Naive thymus-derived CD8-positive, alpha-beta T cell (primary cell): ENCODE measurements at regions not wholly inside any gene's neighbourhood (a gene's known extent, or its start where the extent isn't known, plus 50 kb on each side); places are given as distances from the start of the nearest gene placed in this dataset.

Experiments
- ATAC-seq, 2 donors: fragments of 150-1000 bp; cut with Tn5 transposase in 1 of 2; sonication (Bioruptor Pico), chemical (Tn5 transposase) in 1 of 2; 1 replicate in 1 of 2; 2 replicates in 1 of 2; pipeline ENCODE4 v1.10.0; 2021; ENCODE audit warnings: mild to moderate bottlenecking in 2 of 2, moderate library complexity in 2 of 2
- POLR2A ChIA-PET: fragments of 350-600 bp; sonication (Branson Sonifier 250); formaldehyde crosslinking; loops from one replicate; lab custom pipeline; 2021; ENCODE audit warnings: antibody characterized with exemption; lab: Charles Lee
- DNase-seq, 10 donors: peaks; one replicate each; pipeline versions ENCODE4 v3.0.0 to v3.0.0-alpha.2; 2020 to 2022
- H3K27ac Mint-ChIP-seq, 10 donors: one replicate each; pipeline ENCODE4 v1.8.0; 2020 to 2022; ENCODE audit warnings: mild to moderate bottlenecking in 10 of 10, mixed read lengths in 10 of 10, moderate library complexity in 4 of 10, inconsistent platforms in 1 of 10
- H3K27me3 Mint-ChIP-seq, 5 donors: one replicate each; pipeline ENCODE4 v1.8.0; 2021 to 2022; ENCODE audit warnings: mixed read lengths in 5 of 5
- H3K36me3 Mint-ChIP-seq, 3 donors: one replicate each; pipeline ENCODE4 v1.8.0; 2020 to 2022; ENCODE audit warnings: mixed read lengths in 3 of 3, mild to moderate bottlenecking in 2 of 3, inconsistent platforms in 1 of 3
- H3K4me1 Mint-ChIP-seq, 4 donors: one replicate each; pipeline ENCODE4 v1.8.0; 2021 to 2022; ENCODE audit warnings: mixed read lengths in 4 of 4
- H3K4me3 Mint-ChIP-seq, 10 donors: one replicate each; pipeline ENCODE4 v1.8.0; 2020 to 2022; ENCODE audit warnings: mild to moderate bottlenecking in 10 of 10, mixed read lengths in 10 of 10, moderate library complexity in 6 of 10, inconsistent platforms in 1 of 10
- H3K9me3 Mint-ChIP-seq, 9 donors: one replicate each; pipeline ENCODE4 v1.8.0; 2020 to 2022; ENCODE audit warnings: mixed read lengths in 9 of 9, mild to moderate bottlenecking in 3 of 9, inconsistent platforms in 1 of 9, moderate library complexity in 1 of 9

GRCh38 chr2:234676109-234676782 is 179.4 kb upstream of the ARL4C start:
- ATAC-seq = no peak
- DNase-seq = no peak
- H3K4me1 Mint-ChIP-seq = no peaks in the 10 kb centered on the region
- POLR2A ChIA-PET = no interaction called here
- no peak overlapping the region for H3K4me3 Mint-ChIP-seq
- no peaks in the 10 kb centered on the region for H3K9me3 Mint-ChIP-seq
- H3K27me3 Mint-ChIP-seq = peaks cover 0 to 7% (median 4%) of the 10 kb centered on the region in 5 donors
- no peak overlapping the region for H3K27ac Mint-ChIP-seq
- no peaks in the 10 kb centered on the region for H3K36me3 Mint-ChIP-seq

- ATAC-seq = no peak
- Mint-ChIP-seq H3K27ac (no peak overlapping the region), H3K9me3 (no peaks in the 10 kb centered on the region), H3K27me3 (peaks cover 0 to 8% (median 4%) of the 10 kb centered on the region in 5 donors), H3K4me3 (no peak overlapping the region), H3K4me1 (no peaks in the 10 kb centered on the region), H3K36me3 (no peaks in the 10 kb centered on the region)
- POLR2A ChIA-PET = no interaction called here
- no peak for DNase-seq
Observed at GRCh38 chr2:234674781-234675201, 177.9 kb upstream of the ARL4C start.

- POLR2A ChIA-PET = no interaction called here
- Mint-ChIP-seq H3K27me3 (peaks cover 0 to 8% (median 7%) of the 10 kb centered on the region in 5 donors), H3K4me1 (no peaks in the 10 kb centered on the region), H3K4me3 (no peak overlapping the region), H3K36me3 (no peaks in the 10 kb centered on the region), H3K9me3 (no peaks in the 10 kb centered on the region), H3K27ac (no peak overlapping the region)
- no peak for DNase-seq
- no peak for ATAC-seq
Observed at GRCh38 chr2:234673961-234674759, 177.3 kb upstream of the ARL4C start.

DNA sequence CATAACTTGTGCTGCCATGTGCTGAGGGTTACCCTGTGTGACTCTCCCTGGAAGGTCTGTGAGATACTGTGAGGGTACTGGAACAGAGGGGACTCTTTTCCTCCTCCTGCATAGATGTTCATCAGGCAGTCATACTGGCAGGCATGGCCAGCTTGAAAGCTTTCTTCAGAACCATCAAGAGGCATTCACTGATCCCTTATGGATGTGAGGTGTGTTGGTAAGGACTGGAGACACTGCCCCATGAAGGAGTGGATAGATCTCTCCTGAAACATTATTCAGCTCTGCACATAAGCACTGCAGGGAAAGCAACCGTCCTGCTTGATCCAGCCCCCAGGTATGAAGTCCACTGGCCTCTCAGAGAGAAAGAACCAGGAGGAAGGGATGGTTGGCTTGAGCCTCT is 176.6 kb upstream of the ARL4C start:
- DNase-seq (no peak), ATAC-seq (no peak)
- Mint-ChIP-seq H3K36me3 (no peaks in the 10 kb centered on the region), H3K4me3 (no peak overlapping the region), H3K4me1 (no peaks in the 10 kb centered on the region), H3K9me3 (no peaks in the 10 kb centered on the region), H3K27ac (no peak overlapping the region), H3K27me3 (peaks cover 0 to 11% (median 8%) of the 10 kb centered on the region in 5 donors)
- POLR2A ChIA-PET = no interaction called here

DNA sequence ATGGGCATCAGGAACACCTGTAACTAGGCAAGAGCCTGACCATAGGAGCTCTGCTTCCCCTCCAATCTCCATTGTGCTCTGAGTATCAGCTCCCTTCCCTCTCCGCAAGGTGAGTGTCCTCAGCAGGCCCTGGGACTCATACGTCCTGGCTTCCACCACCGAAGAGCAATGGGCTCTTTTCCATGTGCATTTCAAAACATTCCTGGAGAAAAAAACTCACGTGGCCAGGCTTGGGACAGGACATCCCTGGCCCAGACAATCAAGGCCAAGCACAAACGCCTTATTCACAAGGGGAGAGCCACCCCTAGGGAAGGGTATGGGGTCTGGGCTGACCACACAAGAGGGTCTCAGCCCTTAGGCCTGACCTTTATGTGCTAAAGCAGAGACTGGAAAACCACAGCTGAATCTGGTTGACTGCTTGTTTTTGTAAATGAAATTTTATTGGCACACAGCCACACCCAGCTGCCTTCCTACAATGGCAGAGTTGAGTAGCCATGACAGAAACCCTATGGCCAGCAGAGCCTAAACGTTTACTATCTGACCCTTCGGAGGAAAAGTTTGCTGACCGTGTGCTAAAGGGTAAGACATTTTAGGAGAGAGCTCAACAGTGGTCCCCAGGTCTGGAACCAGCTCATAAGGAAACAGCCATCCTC is 175.7 kb upstream of the ARL4C start:
- ATAC-seq = no peak
- Mint-ChIP-seq H3K4me3 (no peak overlapping the region), H3K9me3 (no peaks in the 10 kb centered on the region), H3K36me3 (no peaks in the 10 kb centered on the region), H3K27ac (no peak overlapping the region), H3K4me1 (no peaks in the 10 kb centered on the region), H3K27me3 (peaks cover 4 to 15% (median 8%) of the 10 kb centered on the region in 5 donors)
- POLR2A ChIA-PET = no interaction called here
- DNase-seq = no peak

- Mint-ChIP-seq H3K36me3 (no peaks in the 10 kb centered on the region), H3K9me3 (no peaks in the 10 kb centered on the region), H3K27ac (no peak overlapping the region), H3K27me3 (peaks cover 10 to 16% (median 12%) of the 10 kb centered on the region in 5 donors), H3K4me1 (no peaks in the 10 kb centered on the region), H3K4me3 (no peak overlapping the region)
- POLR2A ChIA-PET = no interaction called here
- DNase-seq (no peak), ATAC-seq (no peak)
Observed at GRCh38 chr2:234671716-234672115, 174.8 kb upstream of the ARL4C start.

DNA sequence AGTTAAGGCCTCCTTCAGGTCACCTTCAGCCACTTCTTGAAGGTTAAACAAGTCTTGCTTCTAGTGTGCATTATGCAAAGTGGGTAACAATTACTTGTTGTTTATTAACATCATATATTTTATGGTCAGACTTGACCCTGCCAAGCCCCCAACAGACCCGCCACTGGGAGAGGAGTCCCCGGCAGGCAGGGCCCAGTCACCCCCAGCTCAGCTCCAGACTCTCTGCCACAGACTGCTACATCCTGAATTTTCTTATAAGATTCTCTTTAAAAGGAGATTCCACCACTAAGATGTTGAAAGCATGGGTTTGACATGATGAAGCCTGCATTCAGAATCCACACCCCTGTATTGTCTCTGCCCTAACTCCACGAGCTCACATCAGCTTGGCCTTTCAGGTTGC is 174.3 kb upstream of the ARL4C start:
- H3K27me3 Mint-ChIP-seq = peaks cover 11 to 21% (median 15%) of the 10 kb centered on the region in 5 donors
- H3K4me1 Mint-ChIP-seq = no peaks in the 10 kb centered on the region
- H3K27ac Mint-ChIP-seq = no peak overlapping the region
- H3K36me3 Mint-ChIP-seq = no peaks in the 10 kb centered on the region
- DNase-seq (no peak), ATAC-seq (no peak)
- peaks cover 0 to 4% (median 0%) of the 10 kb centered on the region in 9 donors for H3K9me3 Mint-ChIP-seq
- H3K4me3 Mint-ChIP-seq = no peak overlapping the region
- POLR2A ChIA-PET = no interaction called here

- DNase-seq (no peak), ATAC-seq (no peak)
- no peaks in the 10 kb centered on the region for H3K36me3 Mint-ChIP-seq
- no peak overlapping the region for H3K27ac Mint-ChIP-seq
- POLR2A ChIA-PET = no interaction called here
- no peaks in the 10 kb centered on the region for H3K4me1 Mint-ChIP-seq
- no peak overlapping the region for H3K4me3 Mint-ChIP-seq
- H3K27me3 Mint-ChIP-seq = peaks cover 12 to 25% (median 15%) of the 10 kb centered on the region in 5 donors
- peaks cover 0 to 8% (median 0%) of the 10 kb centered on the region in 9 donors for H3K9me3 Mint-ChIP-seq
Observed at GRCh38 chr2:234670806-234671205, 173.9 kb upstream of the ARL4C start.

- Mint-ChIP-seq H3K4me3 (no peak overlapping the region), H3K36me3 (no peaks in the 10 kb centered on the region), H3K27me3 (peaks cover 12 to 29% (median 15%) of the 10 kb centered on the region in 5 donors), H3K4me1 (no peaks in the 10 kb centered on the region), H3K27ac (no peak overlapping the region), H3K9me3 (peaks cover 0 to 13% (median 3%) of the 10 kb centered on the region in 9 donors)
- no peak for DNase-seq
- ATAC-seq = no peak
- POLR2A ChIA-PET = no interaction called here
Observed at GRCh38 chr2:234670052-234670451, 173.2 kb upstream of the ARL4C start.

GRCh38 chr2:234669621-234670020 is 172.7 kb upstream of the ARL4C start:
- Mint-ChIP-seq H3K36me3 (no peaks in the 10 kb centered on the region), H3K27me3 (peaks cover 12 to 29% (median 15%) of the 10 kb centered on the region in 5 donors), H3K27ac (no peak overlapping the region), H3K4me3 (no peak overlapping the region), H3K9me3 (peaks cover 0 to 13% (median 3%) of the 10 kb centered on the region in 9 donors), H3K4me1 (no peaks in the 10 kb centered on the region)
- POLR2A ChIA-PET = no interaction called here
- ATAC-seq (no peak), DNase-seq (no peak)

GRCh38 chr2:234669001-234669400 is 172.1 kb upstream of the ARL4C start:
- DNase-seq (no peak), ATAC-seq (no peak)
- no peak overlapping the region for H3K4me3 Mint-ChIP-seq
- H3K27me3 Mint-ChIP-seq = peaks cover 11 to 29% (median 15%) of the 10 kb centered on the region in 5 donors
- H3K27ac Mint-ChIP-seq = no peak overlapping the region
- H3K4me1 Mint-ChIP-seq = no peaks in the 10 kb centered on the region
- H3K9me3 Mint-ChIP-seq = peaks cover 0 to 13% (median 7%) of the 10 kb centered on the region in 9 donors
- peaks cover 0 to 5% (median 0%) of the 10 kb centered on the region in 3 donors for H3K36me3 Mint-ChIP-seq
- POLR2A ChIA-PET = no interaction called here

DNA sequence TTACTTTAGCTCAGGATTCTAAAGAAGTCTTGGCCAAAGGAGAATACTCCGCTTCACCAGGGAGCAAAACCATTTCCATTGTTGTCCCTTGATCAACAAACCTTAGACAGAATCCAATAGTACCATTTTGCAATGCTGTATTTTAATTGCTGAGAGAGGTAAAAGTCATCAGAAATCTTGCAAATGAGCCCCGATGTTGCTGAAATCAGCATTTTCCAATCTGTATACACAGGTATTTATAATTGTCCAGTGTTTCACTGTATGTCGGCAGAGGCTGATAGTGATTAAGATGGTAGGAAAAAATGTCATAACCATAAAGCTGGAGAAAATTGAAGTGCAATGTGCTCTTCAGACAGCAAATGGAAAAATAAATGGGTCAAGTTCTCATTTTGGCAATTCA is 170.0 kb upstream of the ARL4C start:
- Mint-ChIP-seq H3K27ac (no peak overlapping the region), H3K9me3 (peaks cover 2 to 22% (median 12%) of the 10 kb centered on the region in 9 donors), H3K4me3 (no peak overlapping the region), H3K4me1 (no peaks in the 10 kb centered on the region), H3K27me3 (peaks cover 7 to 29% (median 12%) of the 10 kb centered on the region in 5 donors), H3K36me3 (peaks cover 0 to 12% (median 0%) of the 10 kb centered on the region in 3 donors)
- DNase-seq = no peak
- ATAC-seq = no peak
- POLR2A ChIA-PET = no interaction called here

DNA sequence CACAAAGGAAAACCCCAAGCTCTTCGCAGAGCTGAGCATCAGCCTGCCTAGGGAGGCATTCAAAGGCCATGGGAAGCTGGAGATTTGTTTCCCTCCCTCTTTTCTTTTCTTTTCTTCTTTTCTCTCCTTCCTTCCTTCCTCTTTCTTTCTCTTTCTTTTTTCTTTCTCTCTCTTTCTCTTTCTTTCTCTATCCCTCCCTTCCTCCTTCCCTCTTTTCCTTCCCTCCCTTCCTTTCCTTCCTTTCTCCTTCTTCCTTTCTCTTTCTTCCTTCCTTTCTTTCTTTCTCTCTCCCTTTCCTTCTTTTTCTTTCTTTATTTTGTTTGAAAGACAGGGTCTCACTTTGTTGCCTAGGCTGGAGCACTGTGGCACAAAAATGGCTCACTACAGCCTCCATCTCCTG is 168.4 kb upstream of the ARL4C start:
- H3K4me3 Mint-ChIP-seq = no peak overlapping the region
- H3K36me3 Mint-ChIP-seq = peaks cover 0 to 12% (median 0%) of the 10 kb centered on the region in 3 donors
- POLR2A ChIA-PET = no interaction called here
- peaks cover 7 to 25% (median 12%) of the 10 kb centered on the region in 5 donors for H3K27me3 Mint-ChIP-seq
- H3K4me1 Mint-ChIP-seq = no peaks in the 10 kb centered on the region
- peaks cover 2 to 22% (median 12%) of the 10 kb centered on the region in 9 donors for H3K9me3 Mint-ChIP-seq
- ATAC-seq (no peak), DNase-seq (no peak)
- no peak overlapping the region for H3K27ac Mint-ChIP-seq
